Duodenal mucosa (tissue), 2 donors: ENCODE measurements at regions not wholly inside any gene's neighbourhood (a gene's known extent, or its start where the extent isn't known, plus 50 kb on each side); places are given as distances from the start of the nearest gene placed in this dataset.

Experiments
- H3K27ac ChIP-seq: one replicate; pipeline ENCODE4 v1.7.0; 2013; ENCODE audit warnings: low read depth, low read length
- H3K27me3 ChIP-seq, 2 donors: one replicate each; pipeline ENCODE4 v1.7.0; 2013; ENCODE audit warnings: low read length in 2 of 2, control low read depth in 1 of 2; ENCODE audit not compliant: insufficient read depth in 2 of 2, control insufficient read depth in 1 of 2
- H3K36me3 ChIP-seq, 2 donors: one replicate each; pipeline ENCODE4 v1.7.0; 2013; ENCODE audit warnings: low read length in 2 of 2, control low read depth in 1 of 2; ENCODE audit not compliant: insufficient read depth in 2 of 2, control insufficient read depth in 1 of 2
- H3K4me1 ChIP-seq, 2 donors: one replicate each; pipeline ENCODE4 v1.7.0; 2013; ENCODE audit warnings: low read length in 2 of 2, control low read depth in 1 of 2; ENCODE audit not compliant: insufficient read depth in 2 of 2, control insufficient read depth in 1 of 2
- H3K4me3 ChIP-seq, 2 donors: one replicate each; pipeline ENCODE4 v1.7.0; 2013; ENCODE audit warnings: low read length in 2 of 2, low read depth in 1 of 2
- H3K9ac ChIP-seq, 2 donors: one replicate each; pipeline ENCODE4 v1.7.0; 2013; ENCODE audit warnings: low read length in 2 of 2, low read depth in 1 of 2
- H3K9me3 ChIP-seq, 2 donors: one replicate each; pipeline ENCODE4 v1.7.0; 2013; ENCODE audit warnings: low read length in 2 of 2, control low read depth in 1 of 2; ENCODE audit not compliant: control insufficient read depth in 1 of 2

GRCh38 chr1:22253012-22253790 is 110.3 kb upstream of the WNT4 start:
- H3K9ac ChIP-seq, result no peak overlapping the region
- H3K27me3 ChIP-seq, result no peaks in the 10 kb centered on the region
- no peaks in the 10 kb centered on the region for H3K36me3 ChIP-seq
- H3K9me3 ChIP-seq, result no peaks in the 10 kb centered on the region
- H3K4me1 ChIP-seq, result peaks cover 15 to 20% of the 10 kb centered on the region in 2 donors
- H3K27ac ChIP-seq, result no peak overlapping the region
- H3K4me3 ChIP-seq, result no peak overlapping the region

- Histone ChIP-seq H3K4me1 (peaks cover 17 to 33% of the 10 kb centered on the region in 2 donors), H3K9me3 (no peaks in the 10 kb centered on the region), H3K4me3 (no peak overlapping the region), H3K27ac (no peak overlapping the region), H3K27me3 (no peaks in the 10 kb centered on the region), H3K9ac (no peak overlapping the region), H3K36me3 (no peaks in the 10 kb centered on the region)
Measured at GRCh38 chr1:22254756-22255155, 111.9 kb upstream of the WNT4 start.

- Histone ChIP-seq H3K36me3 (no peaks in the 10 kb centered on the region), H3K9ac (no peak overlapping the region), H3K9me3 (no peaks in the 10 kb centered on the region), H3K27ac (no peak overlapping the region), H3K4me3 (no peak overlapping the region), H3K4me1 (peaks cover 21 to 39% of the 10 kb centered on the region in 2 donors), H3K27me3 (no peaks in the 10 kb centered on the region)
Measured at GRCh38 chr1:22255341-22256212, 112.7 kb upstream of the WNT4 start.

- Histone ChIP-seq H3K9me3 (no peaks in the 10 kb centered on the region), H3K27me3 (no peaks in the 10 kb centered on the region), H3K27ac (no peak overlapping the region), H3K9ac (no peak overlapping the region), H3K36me3 (no peaks in the 10 kb centered on the region), H3K4me1 (peaks cover 21 to 44% of the 10 kb centered on the region in 2 donors), H3K4me3 (no peak overlapping the region)
Measured at GRCh38 chr1:22256213-22256512, 113.3 kb upstream of the WNT4 start.

GRCh38 chr1:22257290-22258275 is 114.7 kb upstream of the WNT4 start:
- H3K9ac ChIP-seq, result no peak overlapping the region
- H3K4me1 ChIP-seq, result peaks cover 32 to 57% of the 10 kb centered on the region in 2 donors

GRCh38 chr1:22258698-22259097 is 115.8 kb upstream of the WNT4 start:
- Histone ChIP-seq H3K9ac (no peak overlapping the region), H3K9me3 (no peaks in the 10 kb centered on the region), H3K4me1 (peaks cover 42 to 68% of the 10 kb centered on the region in 2 donors), H3K27ac (peak overlapping the region; percentile 42), H3K27me3 (no peaks in the 10 kb centered on the region), H3K36me3 (no peaks in the 10 kb centered on the region), H3K4me3 (no peak overlapping the region)

More at GRCh38 chr1:22257290-22258275, 114.7 kb upstream of the WNT4 start:
- Histone ChIP-seq H3K27ac (peak overlapping the region; percentile 61), H3K4me3 (no peak overlapping the region), H3K27me3 (no peaks in the 10 kb centered on the region), H3K36me3 (no peaks in the 10 kb centered on the region), H3K9me3 (no peaks in the 10 kb centered on the region)

GRCh38 chr1:22259551-22260282 is 116.8 kb upstream of the WNT4 start:
- no peak overlapping the region for H3K27ac ChIP-seq
- no peak overlapping the region for H3K9ac ChIP-seq

GRCh38 chr1:22260860-22261432 is 118.0 kb upstream of the WNT4 start:
- Histone ChIP-seq H3K27ac (no peak overlapping the region), H3K36me3 (no peaks in the 10 kb centered on the region), H3K9ac (no peak overlapping the region), H3K27me3 (no peaks in the 10 kb centered on the region), H3K4me3 (no peak overlapping the region), H3K4me1 (peaks cover 31 to 61% of the 10 kb centered on the region in 2 donors), H3K9me3 (no peaks in the 10 kb centered on the region)

More at GRCh38 chr1:22259551-22260282, 116.8 kb upstream of the WNT4 start:
- Histone ChIP-seq H3K36me3 (no peaks in the 10 kb centered on the region), H3K27me3 (no peaks in the 10 kb centered on the region), H3K4me1 (peaks cover 38 to 70% of the 10 kb centered on the region in 2 donors), H3K9me3 (no peaks in the 10 kb centered on the region), H3K4me3 (no peak overlapping the region)

- H3K9me3 ChIP-seq, result no peaks in the 10 kb centered on the region
- H3K36me3 ChIP-seq, result no peaks in the 10 kb centered on the region
- no peak overlapping the region for H3K27ac ChIP-seq
- no peak overlapping the region for H3K4me3 ChIP-seq
- H3K4me1 ChIP-seq, result peaks cover 31 to 57% of the 10 kb centered on the region in 2 donors
- no peaks in the 10 kb centered on the region for H3K27me3 ChIP-seq
- no peak overlapping the region for H3K9ac ChIP-seq
Measured at GRCh38 chr1:22261580-22261979, 118.7 kb upstream of the WNT4 start.
